ENCODE measurements at regions not wholly inside any gene's neighbourhood (a gene's known extent, or its start where the extent isn't known, plus 50 kb on each side); places are given as distances from the start of the nearest gene placed in this dataset.
A peak's percentile ranks its signal among the peaks of the same experiment; 100 is the strongest.

DNA sequence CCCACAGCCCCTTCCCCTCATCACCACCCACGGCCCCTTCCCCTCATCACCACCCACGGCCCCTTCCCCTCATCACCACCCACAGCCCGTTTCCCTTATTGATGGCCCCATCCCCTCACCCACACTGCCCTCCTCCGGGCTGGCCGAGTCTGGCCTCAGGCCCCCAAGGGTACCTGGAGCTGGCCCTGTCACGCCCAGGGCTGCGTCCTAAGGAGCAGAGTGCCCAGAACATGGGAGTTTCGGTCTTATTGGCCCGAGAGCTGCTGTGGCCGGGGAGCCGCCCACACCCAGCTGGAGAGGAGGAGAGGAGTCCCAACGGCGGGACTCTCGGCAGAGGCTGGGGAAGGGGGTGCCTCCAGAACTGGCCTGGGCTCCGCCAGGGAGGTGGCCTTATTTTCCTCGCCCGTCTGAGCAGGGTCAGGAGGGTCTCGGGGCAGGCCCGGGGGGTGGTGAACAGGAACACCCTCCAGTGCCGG is 182.3 kb downstream of the KIF26A start:
- Histone ChIP-seq H3K4me3 (ENCODE audit: low read length) (no peak overlapping the region), H3K27me3 (ENCODE audit: control insufficient read depth in 1 of 2, insufficient read depth in 2 of 2, low read length in 2 of 2) (peaks cover 7 to 9% of the 10 kb centered on the region in 2 experiments), H3K36me3 (ENCODE audit: insufficient read depth, low read length) (no peaks in the 10 kb centered on the region), H3K4me1 (ENCODE audit: insufficient read depth, low read length) (peaks cover 8% of the 10 kb centered on the region), H3K9me3 (ENCODE audit: control insufficient read depth in 1 of 2, insufficient read depth in 1 of 2, low read length in 2 of 2) (no peaks in the 10 kb centered on the region), H3K27ac (ENCODE audit: low read depth in 1 of 2, low read length in 2 of 2) (no peak overlapping the region)
- ChIA-PET CTCF (no interaction called here), POLR2A (no interaction called here)
- TF ChIP-seq CTCF (IDR thresholded peaks at IDR 0.05), result no peak
- Mint-ChIP-seq H3K4me1 (ENCODE audit: low read depth) (no peaks in the 10 kb centered on the region), H3K4me3 (no peak overlapping the region), H3K27me3 (peaks cover 9% of the 10 kb centered on the region), H3K27ac (no peak overlapping the region), H3K9me3 (no peaks in the 10 kb centered on the region), H3K36me3 (ENCODE audit: low read depth) (no peaks in the 10 kb centered on the region)
- intact Hi-C loops (cut with DNase I, micrococcal nuclease), result no loop called here
- peak in 1 of 14 experiments; percentile 28 for DNase-seq
- ATAC-seq (ENCODE audit: poor library complexity), result no peak

- Histone ChIP-seq H3K27ac (ENCODE audit: low read depth in 1 of 2, low read length in 2 of 2) (no peak overlapping the region), H3K27me3 (ENCODE audit: control insufficient read depth in 1 of 2, insufficient read depth in 2 of 2, low read length in 2 of 2) (peaks cover 7 to 9% of the 10 kb centered on the region in 2 experiments), H3K4me1 (ENCODE audit: insufficient read depth, low read length) (peaks cover 8% of the 10 kb centered on the region), H3K36me3 (ENCODE audit: insufficient read depth, low read length) (no peaks in the 10 kb centered on the region), H3K9me3 (ENCODE audit: control insufficient read depth in 1 of 2, insufficient read depth in 1 of 2, low read length in 2 of 2) (no peaks in the 10 kb centered on the region), H3K4me3 (ENCODE audit: low read length) (no peak overlapping the region)
- Mint-ChIP-seq H3K36me3 (ENCODE audit: low read depth) (no peaks in the 10 kb centered on the region), H3K4me1 (ENCODE audit: low read depth) (no peaks in the 10 kb centered on the region), H3K4me3 (no peak overlapping the region), H3K27me3 (peaks cover 9% of the 10 kb centered on the region), H3K9me3 (no peaks in the 10 kb centered on the region), H3K27ac (no peak overlapping the region)
- ChIA-PET POLR2A (no interaction called here), CTCF (no interaction called here)
- ATAC-seq (ENCODE audit: poor library complexity) (no peak), DNase-seq (peak in 1 of 14 experiments; percentile 19)
- intact Hi-C loops (cut with DNase I, micrococcal nuclease), result no loop called here
- TF ChIP-seq CTCF (IDR thresholded peaks at IDR 0.05), result no peak
These were observed 182.9 kb downstream of the KIF26A start for GRCh38 chr14:104321088-104321801.

- no peak for TF ChIP-seq CTCF (IDR thresholded peaks at IDR 0.05)
- no peaks in the 10 kb centered on the region for H3K36me3 Mint-ChIP-seq (ENCODE audit: low read depth)
- CTCF ChIA-PET, result no interaction called here
- intact Hi-C loops (cut with DNase I, micrococcal nuclease), result no loop called here
- ATAC-seq (ENCODE audit: poor library complexity), result no peak
- H3K36me3 ChIP-seq (ENCODE audit: insufficient read depth, low read length), result no peaks in the 10 kb centered on the region
- peak in 1 of 14 experiments; percentile 25 for DNase-seq
- H3K4me3 ChIP-seq (ENCODE audit: low read length), result no peak overlapping the region
- POLR2A ChIA-PET, result no interaction called here
- H3K9me3 ChIP-seq (ENCODE audit: control insufficient read depth in 1 of 2, insufficient read depth in 1 of 2, low read length in 2 of 2), result no peaks in the 10 kb centered on the region
- H3K4me1 ChIP-seq (ENCODE audit: insufficient read depth, low read length), result peaks cover 8% of the 10 kb centered on the region
- no peaks in the 10 kb centered on the region for H3K4me1 Mint-ChIP-seq (ENCODE audit: low read depth)
- peaks cover 7 to 9% of the 10 kb centered on the region in 2 experiments for H3K27me3 ChIP-seq (ENCODE audit: control insufficient read depth in 1 of 2, insufficient read depth in 2 of 2, low read length in 2 of 2)
- H3K27me3 Mint-ChIP-seq, result peaks cover 9% of the 10 kb centered on the region
- no peaks in the 10 kb centered on the region for H3K9me3 Mint-ChIP-seq
- H3K4me3 Mint-ChIP-seq, result no peak overlapping the region
- H3K27ac Mint-ChIP-seq, result no peak overlapping the region
- no peak overlapping the region for H3K27ac ChIP-seq (ENCODE audit: low read depth in 1 of 2, low read length in 2 of 2)
These were observed 183.4 kb downstream of the KIF26A start for GRCh38 chr14:104321802-104322130.
